Lung microvascular endothelial cell (primary cell): ENCODE measurements at regions not wholly inside any gene's neighbourhood (a gene's known extent, or its start where the extent isn't known, plus 50 kb on each side); places are given as distances from the start of the nearest gene placed in this dataset.
"Not testable (repeated sequence)": the region's sequence is repeated elsewhere in the genome, so short reads cannot be mapped to it uniquely, and the experiment has no call there.

ENCODE experiments used
- DNase-seq, 2 donors: peaks; one replicate each; pipeline versions ENCODE4 v3.0.0 to v3.0.0-alpha.2; 2010; ENCODE audit warnings: low read depth in 2 of 2

DNA sequence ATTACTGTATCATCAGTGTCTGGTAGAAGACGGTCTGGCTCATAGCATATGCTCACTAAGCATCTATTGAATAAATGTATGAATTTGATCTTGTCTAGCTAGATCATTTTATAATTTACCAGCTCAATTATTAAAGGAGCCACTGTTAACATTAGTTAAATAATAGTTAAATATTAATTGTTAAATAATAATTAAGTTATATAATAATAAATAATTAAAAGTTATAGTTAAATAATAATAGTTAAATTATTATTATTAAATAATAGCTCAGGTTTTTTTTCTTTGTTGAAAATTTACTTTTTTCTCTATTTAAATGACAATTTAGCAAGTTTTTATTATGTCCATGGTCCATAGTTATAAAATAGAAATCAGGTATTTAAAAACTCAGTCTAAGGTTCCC, 274.4 kb downstream of the OXSM start:
- DNase-seq: no peak

DNA sequence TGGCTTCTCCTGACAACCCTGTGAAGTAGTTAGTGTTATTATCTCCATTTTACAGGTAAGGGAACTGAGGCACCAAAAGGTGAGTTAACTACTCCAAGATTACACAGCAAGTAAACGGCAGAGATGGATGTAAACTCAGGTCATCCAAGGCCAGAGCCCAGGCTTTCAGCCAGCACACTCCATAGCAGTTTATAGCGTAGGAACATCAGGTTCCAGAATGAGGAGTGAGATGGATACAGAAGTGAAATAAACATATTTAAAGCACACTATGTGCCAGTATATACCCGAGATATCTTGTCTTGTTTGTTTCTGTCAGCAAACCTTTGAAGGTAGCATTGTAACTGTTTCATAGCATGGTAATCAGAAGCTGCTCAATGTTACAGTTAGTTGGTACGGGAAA, 279.0 kb downstream of the OXSM start:
- no peak for DNase-seq

DNA sequence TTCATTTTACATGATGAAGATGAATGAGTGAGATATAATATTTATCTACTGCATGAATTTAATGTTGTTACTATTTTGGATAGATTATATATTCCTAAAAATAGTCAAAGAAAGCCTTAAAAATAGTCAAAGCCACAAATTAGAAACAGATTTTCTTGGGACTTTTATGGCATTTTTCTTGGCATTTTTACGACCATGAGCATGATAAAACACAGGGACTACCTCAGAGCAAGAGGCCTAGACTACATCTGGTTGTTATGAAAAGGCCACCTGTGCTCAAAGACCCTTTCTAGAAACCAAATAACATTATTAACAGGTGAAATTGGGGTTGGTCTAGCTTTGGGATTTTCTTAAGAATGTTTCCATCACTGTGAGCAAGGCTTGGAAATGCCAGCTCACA, 281.0 kb downstream of the OXSM start:
- no peak for DNase-seq

DNA sequence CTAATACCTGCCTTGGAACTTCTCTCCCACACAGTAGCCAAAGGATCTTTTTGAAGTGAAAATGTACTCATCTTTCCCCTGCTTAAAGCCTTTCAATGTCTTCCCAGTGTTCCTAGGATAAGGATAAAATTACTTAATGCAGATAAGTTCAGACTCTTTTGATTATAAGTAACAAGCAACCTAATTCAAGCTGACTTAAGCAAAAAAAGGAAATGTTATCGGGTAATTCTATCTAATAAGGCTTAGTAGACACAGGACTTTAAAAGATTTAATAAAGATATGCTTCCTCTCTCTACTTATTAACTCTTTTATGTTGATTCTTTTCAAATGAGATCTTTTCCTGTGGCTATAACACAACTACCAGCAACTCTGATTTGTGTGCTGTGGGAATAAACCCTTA, 284.2 kb downstream of the OXSM start:
- no peak for DNase-seq

DNA sequence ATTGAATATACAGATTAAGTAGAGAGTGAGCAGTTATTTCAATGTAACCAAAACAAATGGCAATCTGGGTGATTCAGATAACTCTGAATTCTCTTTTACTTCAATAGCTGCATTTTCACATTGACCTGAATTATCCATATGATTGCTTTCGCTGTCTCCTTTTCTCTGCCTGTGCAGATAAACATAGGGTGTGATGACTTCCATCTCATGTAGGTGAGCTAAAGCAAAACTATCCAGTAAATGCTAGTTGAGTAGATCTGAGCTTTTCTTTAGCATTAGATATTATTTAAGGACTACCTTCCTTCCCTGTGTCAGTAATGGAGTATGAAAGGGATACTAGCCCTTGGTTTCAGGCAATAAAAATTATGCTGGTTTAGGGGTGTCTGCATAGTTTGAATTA, 288.6 kb downstream of the OXSM start:
- DNase-seq: no peak

DNA sequence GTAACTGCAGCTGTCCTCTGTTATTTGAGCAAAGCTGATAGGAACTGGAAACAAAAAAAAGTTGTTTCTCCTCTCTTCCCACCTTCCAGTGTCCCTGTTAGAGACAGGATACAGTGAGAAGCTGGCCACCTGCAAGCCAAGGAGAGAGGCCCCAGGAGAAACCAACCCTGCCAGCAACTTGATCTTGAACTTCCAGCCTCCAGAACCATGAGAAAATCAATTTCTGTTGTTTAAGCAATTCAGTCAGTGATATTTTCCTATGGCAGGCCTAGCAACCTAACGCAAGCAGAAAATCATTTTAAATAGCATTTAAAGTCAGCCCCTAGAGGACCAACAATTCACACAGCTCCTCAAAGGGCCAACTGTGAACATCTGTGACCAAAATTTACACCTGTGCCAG, 291.3 kb downstream of the OXSM start:
- DNase-seq: no peak

DNA sequence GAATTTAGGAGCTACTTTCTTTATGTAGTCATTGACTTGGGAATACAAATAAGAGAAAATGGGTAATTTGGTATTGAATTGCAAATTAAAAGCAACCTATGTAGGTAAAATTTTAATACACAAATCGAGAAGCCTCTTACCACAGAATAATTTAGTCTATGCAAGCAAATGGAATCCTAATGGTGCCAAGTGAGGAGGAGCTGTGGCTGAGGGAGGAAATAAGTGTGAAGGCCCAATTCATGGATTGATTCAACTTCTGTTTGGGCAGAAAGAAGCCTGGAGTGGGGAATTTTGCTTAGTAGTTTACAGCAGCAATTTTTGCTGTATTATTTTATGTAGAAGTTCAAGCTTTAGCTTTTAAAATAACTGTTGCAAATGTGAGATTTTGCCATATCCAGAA, 291.9 kb downstream of the OXSM start:
- DNase-seq: no peak

DNA sequence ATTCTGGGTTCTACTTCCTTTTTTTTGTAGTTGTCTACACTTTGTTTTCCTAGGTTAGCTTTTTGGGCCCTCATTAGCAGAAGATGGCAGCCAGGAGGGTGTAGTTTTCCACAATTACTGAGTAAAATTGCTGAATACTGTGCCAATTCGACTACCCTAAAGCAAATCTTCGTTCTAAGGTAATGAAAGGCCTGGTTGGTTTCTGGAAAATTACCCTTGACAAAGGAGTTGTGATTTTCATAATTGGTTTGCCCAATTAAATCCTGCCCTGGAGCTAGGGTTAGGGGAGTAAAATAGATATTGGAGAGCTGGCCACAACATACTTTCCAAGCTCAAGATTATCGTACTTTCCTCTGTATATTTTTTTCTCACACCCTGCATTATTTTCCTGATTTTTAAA, 293.0 kb downstream of the OXSM start:
- no peak for DNase-seq

DNA sequence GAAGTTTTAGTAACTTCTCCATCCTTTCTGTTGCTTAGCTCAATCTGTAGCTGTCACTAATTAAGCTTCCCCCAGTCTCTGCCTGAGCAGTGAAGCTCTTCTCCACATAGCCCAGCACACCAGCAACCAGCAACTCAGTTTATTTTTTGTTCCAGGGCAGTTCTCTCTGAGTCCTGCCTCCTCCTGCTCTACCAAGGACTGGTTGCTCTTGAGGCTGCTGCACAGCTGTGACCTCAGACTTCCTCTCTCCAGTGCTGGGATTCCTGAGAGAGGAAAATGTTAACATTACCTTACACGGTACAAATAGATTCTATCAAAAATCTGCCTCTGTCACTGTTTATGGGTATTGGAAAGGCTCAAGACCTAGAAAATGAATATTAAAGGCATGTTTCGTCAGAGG, 294.7 kb downstream of the OXSM start:
- no peak for DNase-seq

DNA sequence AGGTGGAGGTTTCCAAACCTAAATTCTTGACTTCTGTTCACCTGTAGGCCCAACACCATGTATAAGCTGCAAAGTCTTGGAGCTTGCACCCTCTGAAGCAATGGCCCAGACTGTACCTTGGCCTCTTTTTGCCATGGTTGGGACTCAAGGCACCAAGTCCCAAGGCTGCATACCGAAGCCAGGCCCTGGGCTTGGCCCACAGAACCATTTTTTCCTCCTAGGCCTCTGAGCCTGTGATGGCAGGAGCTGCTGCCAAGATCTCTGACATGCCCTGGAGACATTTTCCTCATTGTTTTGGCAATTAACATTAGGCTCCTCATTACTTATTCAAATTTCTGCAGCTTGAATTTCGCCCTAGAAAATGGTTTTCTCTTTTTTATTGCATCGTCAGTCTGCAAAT, 297.9 kb downstream of the OXSM start:
- DNase-seq: no peak

DNA sequence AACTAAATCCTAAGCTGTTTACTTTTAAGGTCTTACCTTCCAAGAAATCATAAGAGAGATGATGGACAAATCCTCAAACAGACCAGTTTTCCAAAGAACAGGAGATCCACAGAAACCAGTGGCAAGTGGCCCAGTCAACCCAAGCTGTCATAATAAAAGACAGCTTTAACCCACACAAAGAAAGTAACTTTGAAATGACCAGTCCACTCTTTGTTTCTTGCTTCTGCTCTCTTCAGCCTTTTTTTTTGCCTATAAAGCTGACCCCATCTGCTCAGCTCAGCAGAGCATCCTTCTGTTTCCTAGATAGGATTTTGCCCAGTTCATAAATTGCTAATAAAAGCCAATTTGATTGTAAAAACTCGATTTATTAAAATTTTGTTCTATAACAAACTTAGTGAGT, 299.4 kb downstream of the OXSM start:
- no peak for DNase-seq

DNA sequence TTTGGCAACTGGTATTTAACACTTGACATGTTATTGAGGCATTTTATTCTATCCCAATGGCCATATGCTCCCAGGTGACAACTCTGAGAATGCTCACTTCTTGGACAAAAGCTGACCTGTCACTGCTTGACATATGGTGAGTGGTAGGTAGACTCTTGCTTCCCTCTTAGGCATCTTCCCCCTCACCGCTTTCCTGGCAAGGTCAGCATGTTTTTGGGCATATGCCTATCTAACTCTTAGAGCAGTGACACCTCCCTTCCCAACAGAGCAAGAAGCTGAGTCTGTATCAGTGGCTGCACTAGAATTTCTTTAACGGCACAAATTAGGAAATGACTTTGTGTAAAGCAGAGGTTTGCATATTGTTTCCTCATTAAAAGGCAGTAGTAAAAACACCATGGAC, 300.7 kb downstream of the OXSM start:
- DNase-seq: no peak

DNA sequence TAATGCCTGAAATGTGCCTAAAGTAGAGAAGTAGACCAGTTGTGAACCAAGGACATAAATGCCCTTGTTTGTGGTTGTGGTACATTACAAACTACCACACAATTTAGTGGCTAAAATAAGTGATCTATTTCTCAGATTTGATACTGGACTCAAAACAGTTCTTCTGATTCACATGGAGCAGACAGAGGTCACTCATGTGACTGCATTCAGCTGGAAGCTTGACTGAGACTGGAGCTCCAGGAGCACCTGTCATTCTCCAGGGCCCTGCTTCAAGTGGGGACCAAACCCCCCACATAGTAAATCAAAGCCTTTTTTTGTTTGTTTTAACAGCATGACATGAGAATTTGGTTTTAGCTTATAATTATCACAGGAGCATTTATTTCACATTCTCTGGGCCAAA, 301.2 kb downstream of the OXSM start:
- DNase-seq: no peak

DNA sequence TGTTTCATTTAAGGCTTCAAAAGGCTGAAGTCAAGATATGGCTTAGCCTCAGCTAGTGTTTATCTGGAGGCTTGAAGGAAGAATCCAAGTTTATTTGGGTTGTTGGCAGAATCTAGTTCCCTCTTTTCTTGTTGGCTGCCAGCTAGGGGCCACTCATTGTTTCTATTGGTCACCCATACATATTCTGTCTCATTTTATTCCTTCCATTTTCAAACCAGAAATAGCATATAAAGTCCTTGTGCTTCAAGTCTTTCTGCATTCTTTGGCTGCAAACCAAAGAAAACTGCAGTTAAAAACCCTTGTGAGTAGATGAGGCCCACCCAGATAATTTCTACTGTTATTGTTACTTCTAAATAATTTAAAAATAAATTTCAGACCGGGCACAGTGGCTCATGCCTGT, 301.7 kb downstream of the OXSM start:
- DNase-seq: no peak

DNA sequence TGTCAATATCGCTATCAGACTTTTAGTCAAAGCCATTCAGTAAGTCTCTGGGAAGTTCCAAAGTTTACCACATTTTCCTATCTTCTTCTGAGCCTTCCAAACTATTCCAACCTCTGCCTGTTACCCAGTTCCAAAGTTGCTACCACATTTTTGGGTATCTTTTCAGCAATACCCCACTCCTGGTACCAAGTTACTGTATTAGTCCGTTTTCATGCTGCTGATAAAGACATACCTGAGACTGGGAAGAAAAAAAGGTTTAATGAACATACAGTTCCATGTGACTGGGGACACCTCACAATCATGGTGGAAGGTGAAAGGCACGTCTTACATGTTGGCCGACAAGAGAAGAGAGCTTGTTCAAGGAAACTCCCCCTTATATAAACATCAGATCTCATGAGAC, 307.2 kb downstream of the OXSM start:
- DNase-seq: not testable (repeated sequence)

DNA sequence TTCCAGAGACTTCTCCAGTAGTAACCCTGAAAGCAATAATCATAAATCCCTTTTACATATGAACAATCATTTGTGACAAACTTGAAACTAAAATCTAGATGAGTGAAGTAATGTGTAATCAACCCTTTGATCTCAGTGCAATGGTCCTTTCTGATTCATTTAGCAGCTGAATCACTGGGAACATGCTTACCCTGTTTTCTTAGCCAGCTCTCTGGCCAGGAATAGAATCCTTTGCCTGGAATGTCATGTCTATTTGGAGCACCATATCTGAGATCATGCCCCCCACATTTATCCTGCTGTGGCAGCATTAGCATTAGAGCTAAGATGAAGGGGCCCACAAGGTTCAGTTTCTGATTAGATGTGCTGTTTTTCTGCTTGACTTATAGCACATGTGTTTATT, 309.8 kb downstream of the OXSM start:
- no peak for DNase-seq

DNA sequence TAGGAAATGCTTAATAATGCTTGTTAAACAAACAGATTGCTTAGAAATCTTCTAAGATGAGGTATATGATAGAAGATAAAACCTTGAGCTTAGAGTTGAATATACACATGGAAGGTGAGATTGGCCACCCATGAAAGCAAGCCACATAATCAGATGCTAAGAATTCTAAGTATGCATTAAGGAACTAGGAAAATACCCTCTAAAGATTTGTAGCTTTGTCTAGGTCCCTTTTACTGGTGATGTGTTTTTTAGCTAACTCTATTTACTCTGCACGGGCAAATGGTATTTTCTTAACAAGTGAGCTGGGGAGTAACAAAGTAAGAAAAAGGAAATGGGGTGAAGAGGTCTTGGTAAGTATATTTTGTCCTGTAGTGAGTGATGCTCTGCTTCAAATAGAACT, 310.3 kb downstream of the OXSM start:
- no peak for DNase-seq

DNA sequence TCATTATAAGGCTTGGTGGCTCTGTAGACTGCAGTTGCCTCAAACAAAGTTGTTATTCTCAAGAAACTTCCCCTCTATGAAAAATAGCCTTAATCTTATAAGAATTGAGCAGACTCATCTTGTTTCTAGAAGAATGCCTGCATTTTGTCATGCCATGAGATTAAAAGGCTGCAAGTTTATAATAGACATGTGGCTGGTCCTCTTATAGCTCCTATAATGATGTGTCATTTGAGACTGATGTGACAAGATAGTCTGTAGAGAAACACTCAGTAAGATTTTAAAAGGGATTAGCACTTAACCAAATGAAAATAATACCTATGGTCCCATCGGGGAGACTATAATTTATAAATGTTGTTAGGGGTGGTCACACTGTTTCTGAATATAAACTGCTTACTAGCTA, 312.5 kb downstream of the OXSM start:
- no peak for DNase-seq

DNA sequence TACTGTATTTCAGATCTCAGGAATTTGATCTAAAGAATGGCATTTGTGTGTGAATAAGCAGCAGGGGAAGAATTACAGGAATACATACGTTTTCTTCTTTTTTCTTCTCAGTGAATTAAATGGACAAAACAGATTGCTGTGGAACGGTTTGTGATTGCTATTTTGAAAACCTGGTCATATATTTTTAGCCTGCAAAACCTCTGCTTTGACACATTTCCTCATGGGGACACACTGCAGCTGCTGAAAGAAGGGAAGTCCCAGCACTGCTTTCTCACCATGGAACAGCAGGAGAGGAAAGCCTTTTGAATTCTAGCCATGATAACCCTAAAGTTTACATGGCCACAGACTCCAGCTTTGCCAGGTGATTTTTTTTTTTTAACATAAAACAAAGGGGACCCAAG, 315.0 kb downstream of the OXSM start:
- no peak for DNase-seq

DNA sequence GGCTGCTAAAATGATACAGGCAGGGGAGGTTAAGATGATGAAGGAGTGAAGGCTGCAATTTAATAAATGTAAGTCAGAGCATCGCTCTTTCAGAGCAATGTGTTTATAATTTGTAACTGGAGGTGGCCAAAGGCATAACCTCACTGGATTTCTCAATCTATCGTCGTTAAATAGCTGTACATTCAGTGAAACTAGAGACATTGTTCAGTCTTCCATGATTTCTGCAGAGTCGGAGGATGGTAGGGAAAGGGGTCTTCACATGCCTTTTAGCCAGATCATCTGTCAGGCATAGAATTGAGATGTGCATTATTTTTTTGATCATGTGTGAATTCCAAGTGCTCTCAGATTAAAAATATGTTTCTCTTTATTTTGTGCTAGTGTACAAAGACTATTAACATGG, 315.4 kb downstream of the OXSM start:
- no peak for DNase-seq

DNA sequence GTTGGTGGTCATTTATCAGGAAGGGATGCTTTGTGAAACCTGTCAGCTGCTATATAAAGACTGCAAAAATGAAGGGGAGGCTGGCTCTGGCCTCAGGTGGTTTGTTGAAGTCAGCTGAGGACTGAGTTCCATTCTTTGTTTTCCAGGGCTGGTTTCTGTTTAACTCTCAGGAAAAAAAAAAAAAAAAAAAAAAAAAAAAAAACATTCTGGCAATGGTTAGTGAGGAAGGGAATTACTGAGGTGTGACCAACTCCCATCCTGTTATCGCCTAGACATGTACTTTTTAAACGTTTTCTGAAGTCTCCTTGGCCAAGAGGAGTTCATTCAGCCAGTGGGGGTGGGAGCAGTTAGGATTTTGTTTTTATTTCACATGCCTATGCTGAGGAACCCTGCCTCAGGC, 316.3 kb downstream of the OXSM start:
- no peak for DNase-seq

DNA sequence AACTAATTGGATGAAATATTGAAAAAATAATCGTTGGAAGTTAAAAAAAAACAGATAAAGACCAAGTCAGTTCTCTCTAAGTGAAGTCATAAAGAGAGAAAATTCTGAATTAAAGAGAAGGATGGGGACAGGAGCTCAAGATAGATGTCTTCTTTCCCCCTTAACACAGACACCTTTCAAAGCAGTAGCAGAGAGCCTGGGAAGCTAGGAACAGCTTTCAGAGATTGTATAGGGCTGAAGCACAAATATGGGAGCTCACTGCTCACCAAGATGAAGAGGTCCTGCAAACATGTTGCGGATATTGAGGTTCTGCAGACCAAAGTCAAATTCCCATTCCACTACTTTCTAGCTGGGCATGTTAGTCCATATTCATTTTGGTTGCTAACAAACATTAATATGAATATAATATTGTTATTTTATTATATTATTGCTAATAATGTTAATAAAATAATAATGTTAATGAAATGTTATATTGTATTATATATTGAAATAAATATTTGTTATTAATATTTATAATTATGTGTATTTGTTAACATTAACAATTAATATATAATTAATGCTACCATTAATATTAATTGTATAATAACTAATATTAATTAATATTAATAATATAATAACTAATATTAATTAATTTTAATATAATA, 319.1 kb downstream of the OXSM start:
- no peak for DNase-seq

DNA sequence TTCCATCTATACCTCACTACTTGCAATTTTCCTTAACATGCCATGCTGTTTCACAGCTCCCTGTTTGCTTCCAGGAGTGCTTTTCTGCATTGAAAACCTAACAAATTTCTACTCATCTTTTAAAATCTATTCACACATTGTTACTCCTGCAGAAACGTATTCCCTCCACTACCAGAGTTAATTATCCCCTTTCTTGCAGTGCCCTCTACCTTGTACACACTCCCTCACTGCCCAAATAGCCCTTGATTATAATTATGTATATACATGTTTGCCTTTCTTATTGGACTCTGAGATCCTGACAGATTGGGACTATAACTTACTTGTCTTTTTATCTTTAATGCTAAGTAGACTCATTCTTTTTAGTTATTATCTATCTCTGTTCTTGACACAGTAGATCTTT, 325.0 kb downstream of the OXSM start:
- DNase-seq: no peak

DNA sequence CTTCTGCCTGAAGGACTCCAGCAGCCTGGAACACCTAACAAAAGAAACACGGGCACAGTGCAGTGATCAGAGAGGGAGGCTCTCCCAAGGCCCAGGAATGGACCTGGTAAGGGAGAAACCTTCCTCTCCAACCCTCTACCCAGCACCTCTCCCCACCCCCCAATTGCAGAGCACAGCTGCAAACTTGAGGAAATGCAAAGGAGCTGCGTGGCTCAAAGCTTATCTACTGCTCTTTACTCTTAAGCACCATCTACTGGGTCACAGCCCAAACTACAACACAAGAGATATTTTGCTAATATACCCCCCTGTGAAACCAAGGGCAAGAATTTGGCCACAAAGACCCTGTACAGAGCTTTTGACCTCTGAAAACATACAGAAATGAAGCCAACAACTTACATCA, 328.3 kb downstream of the OXSM start:
- DNase-seq: no peak

DNA sequence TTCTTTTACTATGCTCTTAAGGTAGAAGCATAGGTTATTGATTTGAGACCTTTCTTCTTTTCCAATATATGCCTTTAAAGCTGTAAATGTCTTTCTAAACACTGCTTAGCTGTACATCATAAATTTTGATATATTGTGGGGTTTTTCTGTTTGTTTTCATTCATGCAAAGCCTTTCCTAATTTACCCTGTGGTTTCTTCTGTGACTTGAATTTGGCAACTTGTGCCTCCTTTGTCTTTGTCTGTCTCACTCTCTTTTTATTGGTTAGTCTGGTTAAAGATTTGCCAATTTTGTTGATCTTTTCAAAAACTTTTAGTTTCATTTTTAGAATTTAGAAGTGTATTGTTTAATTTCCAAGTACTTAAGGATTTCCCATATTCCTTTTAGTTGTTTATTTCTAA, 343.1 kb downstream of the OXSM start:
- no peak for DNase-seq
